NCI-H2196 (cell line): ENCODE measurements at regions not wholly inside any gene's neighbourhood (a gene's known extent, or its start where the extent isn't known, plus 50 kb on each side); places are given as distances from the start of the nearest gene placed in this dataset.

Source experiments
- DNase-seq: peaks from one replicate; lab custom pipeline; 2025; ENCODE audit not compliant: unreplicated experiment; lab: John Stamatoyannopoulos, UW

DNA sequence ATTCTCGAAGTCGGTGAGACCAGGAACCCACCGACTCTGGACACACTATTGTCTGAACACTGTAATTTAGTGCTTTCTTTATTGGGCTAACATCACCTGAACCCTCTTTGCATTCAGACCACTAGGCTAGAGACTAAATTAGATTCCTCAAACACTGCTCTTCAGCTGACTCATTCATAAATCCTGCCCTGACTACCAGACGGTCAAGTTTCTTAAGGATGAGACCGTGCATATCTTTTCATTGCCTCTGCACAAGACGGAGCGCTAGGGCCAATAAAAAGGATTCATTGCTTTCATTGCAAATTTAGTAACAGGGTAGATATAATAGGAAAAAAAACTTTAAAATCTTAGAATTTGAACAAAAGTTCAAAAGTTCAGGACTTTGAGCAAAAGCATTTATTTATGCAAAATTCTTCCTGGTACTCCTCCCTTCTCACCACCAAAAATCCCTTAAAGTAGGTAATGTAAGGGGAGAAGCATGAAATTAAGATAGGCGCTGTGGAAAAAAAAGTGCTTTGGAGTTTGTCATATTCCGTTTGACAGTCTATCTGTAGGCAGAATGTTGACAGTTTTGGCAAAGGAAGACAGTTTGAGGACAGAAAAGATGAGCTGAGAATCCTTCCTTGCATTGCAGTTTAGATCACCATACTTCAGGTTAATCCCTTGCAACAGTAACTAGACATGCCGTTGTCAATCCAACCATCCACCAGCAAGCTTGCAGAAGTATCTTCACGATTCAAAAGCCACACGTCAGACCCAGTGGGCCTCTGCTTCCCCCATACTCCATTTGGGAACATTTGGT is 328.6 kb upstream of the JARID2 start:
- no peak for DNase-seq

GRCh38 chr6:14918200-14918907 is 327.5 kb upstream of the JARID2 start:
- DNase-seq = no peak

- no peak for DNase-seq
These were observed 326.7 kb upstream of the JARID2 start for GRCh38 chr6:14919038-14919670.

- no peak for DNase-seq
These were observed 325.6 kb upstream of the JARID2 start for GRCh38 chr6:14920276-14920675.

- peak; percentile 79 for DNase-seq
These were observed 324.7 kb upstream of the JARID2 start for GRCh38 chr6:14921170-14921569.

- DNase-seq = no peak
These were observed 323.8 kb upstream of the JARID2 start for GRCh38 chr6:14921878-14922671.

- no peak for DNase-seq
These were observed 323.0 kb upstream of the JARID2 start for GRCh38 chr6:14922706-14923460.

DNA sequence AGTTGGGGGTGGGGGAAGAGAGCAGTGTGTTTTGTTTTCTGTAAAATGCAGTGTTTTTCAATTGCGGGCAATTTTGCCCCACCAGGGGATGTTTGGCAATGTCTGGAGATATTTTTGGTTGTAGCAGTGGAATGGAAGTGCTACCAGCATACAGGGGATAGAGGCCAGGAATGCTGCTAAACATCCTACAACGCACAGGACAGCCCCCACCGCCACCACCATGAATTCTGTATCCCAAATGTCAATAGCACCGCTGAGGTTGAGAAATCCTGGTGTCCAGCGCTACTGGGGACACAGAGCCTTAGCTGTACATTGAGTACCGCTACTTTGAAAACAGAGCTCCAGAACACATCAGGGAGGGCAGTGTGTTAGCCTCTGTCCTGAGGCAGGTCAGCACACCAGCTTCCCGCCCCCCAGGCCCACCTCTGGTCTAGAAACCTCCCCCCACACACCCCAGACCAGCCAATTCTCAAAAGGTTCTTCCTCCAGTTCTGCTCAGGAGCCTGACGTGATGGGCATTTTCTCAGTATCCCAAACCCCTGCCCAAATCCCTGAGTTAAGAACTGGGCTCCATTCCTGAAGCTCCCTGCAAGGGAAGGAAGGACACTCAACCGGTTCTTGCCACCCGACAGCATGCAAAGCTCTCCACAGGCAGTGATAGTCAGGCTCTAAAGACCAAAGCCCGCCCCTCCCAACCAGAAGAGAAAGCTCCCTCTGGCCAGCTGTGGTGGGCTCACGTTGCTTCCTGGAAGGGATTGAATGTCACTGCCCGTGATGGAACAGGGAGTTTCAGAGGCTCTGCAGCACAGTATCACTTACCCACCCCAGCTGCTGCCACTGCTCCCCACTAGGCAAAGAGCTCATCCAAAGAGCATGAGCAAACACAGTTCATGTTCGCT is 321.5 kb upstream of the JARID2 start:
- peak; percentile 81 for DNase-seq

DNA sequence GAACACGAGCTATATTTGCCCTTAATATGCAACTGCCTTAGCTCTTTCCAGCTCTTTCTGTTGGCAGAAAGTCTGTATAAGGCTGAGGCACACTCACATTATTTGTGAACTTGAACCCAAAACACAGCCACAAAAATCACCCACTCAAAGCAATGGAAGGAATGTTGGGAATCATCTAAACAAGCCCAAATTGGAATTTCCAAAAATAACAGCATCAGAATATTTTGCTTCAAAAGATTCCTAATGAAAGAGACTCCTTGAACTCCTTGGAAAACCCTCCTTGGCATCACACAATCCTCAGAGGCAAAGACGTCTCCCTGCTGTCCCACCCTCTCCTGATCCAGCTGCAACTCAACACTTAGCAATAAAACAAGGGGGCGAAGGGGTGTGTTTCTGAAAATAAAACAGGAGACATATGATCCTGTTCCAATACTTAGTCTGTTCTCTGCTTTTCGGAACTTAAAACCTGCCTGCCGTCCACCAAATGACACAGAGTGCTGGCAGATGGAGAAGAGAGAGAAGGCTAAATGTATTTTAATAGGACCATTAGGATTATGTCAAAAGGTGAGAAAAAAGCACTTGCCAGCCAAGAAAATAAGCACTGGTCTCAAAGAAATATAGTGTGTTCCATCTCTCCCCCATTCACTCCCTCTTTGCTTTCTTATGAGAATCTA is 320.7 kb upstream of the JARID2 start:
- DNase-seq = peak; percentile 37

DNA sequence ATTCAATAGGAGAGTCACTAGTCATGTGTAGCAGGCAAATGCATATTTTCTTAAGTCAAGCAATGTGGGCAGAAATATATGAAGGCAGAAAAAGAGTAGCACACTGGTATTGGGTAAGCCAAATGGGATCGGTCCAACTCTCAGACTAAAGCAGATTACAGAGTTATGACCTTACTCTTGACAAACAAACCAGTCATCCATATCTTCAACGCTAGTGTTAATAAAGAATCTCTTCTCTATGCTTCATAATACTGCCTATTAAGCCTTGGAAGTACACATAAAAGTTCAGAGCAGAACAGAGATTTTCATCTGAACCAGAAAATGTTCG is 320.2 kb upstream of the JARID2 start:
- peak; percentile 37 for DNase-seq

GRCh38 chr6:14927398-14927797 is 318.5 kb upstream of the JARID2 start:
- no peak for DNase-seq

GRCh38 chr6:14929291-14929690 is 316.6 kb upstream of the JARID2 start:
- no peak for DNase-seq

DNA sequence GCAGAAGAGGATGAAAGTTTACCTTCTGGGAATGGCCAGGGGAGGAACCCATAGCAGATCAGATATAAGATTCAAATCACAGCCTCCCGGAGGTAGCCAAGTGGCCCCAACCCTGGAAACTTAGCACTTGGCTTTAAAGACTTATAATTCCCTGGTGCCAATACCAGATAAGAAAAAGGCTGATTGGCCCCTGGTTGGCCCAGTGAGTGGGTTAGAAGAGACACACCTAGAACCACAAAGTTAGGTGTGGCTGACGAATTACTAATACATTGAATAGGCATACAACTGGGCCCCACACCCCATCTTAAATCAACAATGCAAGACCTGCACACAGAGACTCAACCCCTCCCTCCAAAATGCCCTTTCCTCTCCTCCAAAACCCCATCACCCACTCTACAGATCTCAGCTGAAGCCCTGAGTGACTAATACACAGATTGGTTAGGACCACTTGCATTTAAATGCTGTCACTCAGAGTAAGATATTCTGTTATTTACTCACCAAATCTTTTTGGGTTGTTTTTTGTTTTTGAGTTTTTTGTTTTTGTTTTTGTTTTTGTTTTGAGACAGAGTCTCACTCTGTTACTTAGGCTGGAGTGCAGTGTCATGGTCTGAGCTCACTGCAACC is 315.4 kb upstream of the JARID2 start:
- no peak for DNase-seq

- no peak for DNase-seq
These were observed 313.2 kb upstream of the JARID2 start for GRCh38 chr6:14932485-14933182.

DNA sequence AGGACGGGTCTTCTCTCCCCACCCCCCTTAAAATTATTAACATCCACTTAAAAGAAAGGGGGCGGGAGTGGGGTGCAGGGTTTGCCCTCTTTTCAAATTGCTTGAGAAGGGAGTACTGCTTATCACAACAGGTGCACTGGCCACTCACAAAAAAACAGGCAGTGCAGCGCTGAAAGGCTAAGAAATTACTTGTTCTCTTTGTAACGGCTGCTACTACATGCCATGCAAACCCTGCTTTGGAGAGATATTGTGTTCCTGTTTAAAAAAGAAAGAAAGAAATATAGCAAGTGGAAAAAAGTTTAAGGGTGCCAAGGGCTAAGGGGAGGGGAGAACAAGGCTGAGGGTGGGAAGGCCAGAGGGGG is 312.7 kb upstream of the JARID2 start:
- no peak for DNase-seq

- no peak for DNase-seq
These were observed 311.9 kb upstream of the JARID2 start for GRCh38 chr6:14934013-14934412.

DNA sequence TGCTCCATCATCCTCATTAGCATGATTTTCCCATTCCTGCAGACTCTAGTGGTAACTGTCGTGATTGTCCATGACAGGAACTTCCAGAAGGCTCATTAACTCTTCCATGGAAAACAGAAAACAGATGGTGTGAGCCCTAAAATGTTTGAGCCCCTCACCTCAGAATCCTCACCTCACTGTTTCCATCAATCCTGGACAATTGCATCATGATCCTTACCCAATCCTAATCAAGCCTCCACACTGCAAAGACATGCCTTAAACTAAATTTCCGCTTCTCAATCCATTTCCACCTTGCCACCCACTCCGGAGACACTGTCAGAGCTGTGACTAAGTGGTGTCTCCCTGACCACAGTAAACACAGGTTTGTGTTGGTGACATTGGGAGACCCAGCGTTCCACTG is 311.0 kb upstream of the JARID2 start:
- no peak for DNase-seq

GRCh38 chr6:14936861-14937260 is 309.0 kb upstream of the JARID2 start:
- DNase-seq = no peak
